ENCODE measurements at regions not wholly inside any gene's neighbourhood (a gene's known extent, or its start where the extent isn't known, plus 50 kb on each side); places are given as distances from the start of the nearest gene placed in this dataset.
A peak's percentile ranks its signal among the peaks of the same experiment; 100 is the strongest.

DNA sequence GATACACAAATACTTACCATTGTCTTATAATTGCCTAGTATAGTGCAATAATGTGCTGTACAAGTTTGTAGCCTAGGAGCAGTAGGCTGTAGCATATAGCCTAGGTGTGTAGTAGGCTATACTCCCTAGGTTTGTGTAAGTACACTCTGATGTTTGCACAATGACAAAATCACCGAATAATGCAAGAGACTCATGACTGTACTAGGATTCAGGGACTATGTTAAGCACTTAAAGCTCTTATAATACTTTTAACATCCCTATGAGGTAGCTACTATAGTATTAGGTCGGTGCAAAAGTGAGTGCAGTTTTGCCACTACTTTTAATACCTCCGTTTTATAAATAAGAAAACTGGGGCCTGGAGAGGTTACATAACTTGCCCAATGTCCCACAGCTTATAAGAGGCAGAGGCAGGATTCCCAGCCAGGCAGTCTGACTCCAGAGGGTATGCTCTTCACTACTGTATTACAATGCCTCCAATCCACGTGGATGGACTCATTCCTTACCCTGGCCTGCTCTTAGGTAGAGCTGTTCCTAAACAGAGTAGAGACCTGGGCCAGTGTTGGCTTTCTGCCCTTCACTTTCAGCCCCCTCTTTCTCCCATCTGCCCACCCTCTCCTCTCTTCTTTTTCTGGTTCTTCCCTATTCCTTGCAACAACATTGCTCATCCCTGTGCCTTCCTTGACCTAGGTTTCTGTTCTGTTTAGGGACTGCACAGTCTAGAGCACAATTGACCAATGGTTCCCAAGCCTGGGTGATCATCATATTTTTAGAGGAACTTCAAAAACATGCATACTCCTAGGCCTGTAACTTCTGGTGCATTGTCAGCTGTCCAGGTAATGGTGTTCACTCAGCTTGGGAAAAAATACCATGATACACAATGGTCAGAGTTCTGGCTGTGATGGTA lies 114.0 kb downstream of the CARTPT start:
- TF ChIP-seq CTCF (IDR thresholded peaks at IDR 0.05; ENCODE audit: low read length, missing control alignments): no peak
- DNase-seq (ENCODE audit: low read depth): no peak
- H3K4me3 ChIP-seq (replicated peaks; ENCODE audit: low read depth, low read length): no peak overlapping the region

GRCh38 chr5:71834601-71835000 lies 115.5 kb downstream of the CARTPT start:
- TF ChIP-seq CTCF (IDR thresholded peaks at IDR 0.05; ENCODE audit: low read length, missing control alignments): no peak
- no peak for DNase-seq (ENCODE audit: low read depth)
- H3K4me3 ChIP-seq (replicated peaks; ENCODE audit: low read depth, low read length): no peak overlapping the region

DNA sequence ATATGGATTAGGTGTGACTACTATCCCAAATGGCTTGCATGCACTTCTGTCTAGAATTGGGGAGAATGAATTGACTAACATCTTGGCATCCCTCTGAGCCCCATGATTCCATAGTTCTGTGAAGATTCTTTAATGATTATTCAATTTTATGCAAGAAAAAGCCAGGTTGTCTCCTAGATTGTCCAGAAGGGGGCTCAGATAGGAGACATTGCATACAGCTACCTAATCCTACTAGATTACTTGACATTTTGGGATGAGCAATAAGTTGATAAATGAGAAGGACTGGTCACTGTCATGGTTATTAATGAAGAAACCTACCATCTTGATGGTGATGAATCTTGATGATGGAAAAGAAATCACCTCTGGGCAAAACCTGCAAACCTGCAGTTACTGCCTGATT lies 117.0 kb downstream of the CARTPT start:
- H3K4me3 ChIP-seq (replicated peaks; ENCODE audit: low read depth, low read length): no peak overlapping the region
- DNase-seq (ENCODE audit: low read depth): peak; percentile 34
- peak; percentile 45 for TF ChIP-seq CTCF (IDR thresholded peaks at IDR 0.05; ENCODE audit: low read length, missing control alignments)

DNA sequence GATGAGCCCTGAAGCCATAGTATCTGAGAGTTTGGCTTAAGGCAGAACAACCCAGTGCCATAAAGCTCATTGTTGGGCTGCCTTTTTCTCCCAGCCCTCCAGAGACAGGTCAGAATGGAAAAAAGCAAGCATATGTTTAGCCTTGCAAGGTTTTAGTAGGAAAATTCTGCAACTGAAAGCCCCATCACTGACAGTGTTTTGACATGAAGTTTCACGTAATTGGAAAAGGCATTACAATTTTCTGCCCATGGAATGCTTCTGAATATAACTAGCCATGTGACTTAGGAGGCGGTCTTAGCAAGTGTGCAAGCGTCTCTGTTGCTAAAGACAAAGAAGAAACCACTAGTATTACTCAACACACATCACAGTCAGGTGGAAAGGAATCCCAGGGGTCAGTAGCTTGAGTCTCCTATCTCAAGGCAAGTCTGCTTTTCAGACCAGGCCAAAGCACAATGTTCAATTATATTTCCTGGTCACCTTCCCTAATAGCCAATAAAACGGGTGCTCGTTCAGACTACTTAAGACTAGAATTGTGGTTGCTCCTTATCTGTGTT lies 117.6 kb downstream of the CARTPT start:
- TF ChIP-seq CTCF (IDR thresholded peaks at IDR 0.05; ENCODE audit: low read length, missing control alignments): no peak
- DNase-seq (ENCODE audit: low read depth): peak; percentile 23
- H3K4me3 ChIP-seq (replicated peaks; ENCODE audit: low read depth, low read length): no peak overlapping the region

DNA sequence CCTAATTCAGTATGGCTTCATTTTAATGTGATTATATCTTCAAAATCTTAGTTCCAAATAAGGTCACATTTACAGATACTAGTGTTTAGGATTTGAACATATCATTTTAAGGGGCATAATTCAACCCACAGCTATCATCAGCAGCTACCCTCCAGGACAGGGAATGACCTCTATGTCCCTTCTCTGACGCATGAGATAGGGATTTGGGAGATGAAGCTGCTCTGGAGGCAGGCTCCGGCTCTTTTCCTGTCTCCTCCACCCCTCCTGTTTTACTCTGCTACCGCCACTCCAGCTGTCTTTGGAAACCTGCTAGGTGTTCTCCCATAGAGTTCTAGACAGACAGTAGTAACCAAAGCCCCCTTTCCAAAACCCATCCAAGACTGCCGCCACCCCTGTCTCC lies 119.2 kb downstream of the CARTPT start:
- H3K4me3 ChIP-seq (replicated peaks; ENCODE audit: low read depth, low read length): no peak overlapping the region
- no peak for DNase-seq (ENCODE audit: low read depth)
- TF ChIP-seq CTCF (IDR thresholded peaks at IDR 0.05; ENCODE audit: low read length, missing control alignments): no peak

DNA sequence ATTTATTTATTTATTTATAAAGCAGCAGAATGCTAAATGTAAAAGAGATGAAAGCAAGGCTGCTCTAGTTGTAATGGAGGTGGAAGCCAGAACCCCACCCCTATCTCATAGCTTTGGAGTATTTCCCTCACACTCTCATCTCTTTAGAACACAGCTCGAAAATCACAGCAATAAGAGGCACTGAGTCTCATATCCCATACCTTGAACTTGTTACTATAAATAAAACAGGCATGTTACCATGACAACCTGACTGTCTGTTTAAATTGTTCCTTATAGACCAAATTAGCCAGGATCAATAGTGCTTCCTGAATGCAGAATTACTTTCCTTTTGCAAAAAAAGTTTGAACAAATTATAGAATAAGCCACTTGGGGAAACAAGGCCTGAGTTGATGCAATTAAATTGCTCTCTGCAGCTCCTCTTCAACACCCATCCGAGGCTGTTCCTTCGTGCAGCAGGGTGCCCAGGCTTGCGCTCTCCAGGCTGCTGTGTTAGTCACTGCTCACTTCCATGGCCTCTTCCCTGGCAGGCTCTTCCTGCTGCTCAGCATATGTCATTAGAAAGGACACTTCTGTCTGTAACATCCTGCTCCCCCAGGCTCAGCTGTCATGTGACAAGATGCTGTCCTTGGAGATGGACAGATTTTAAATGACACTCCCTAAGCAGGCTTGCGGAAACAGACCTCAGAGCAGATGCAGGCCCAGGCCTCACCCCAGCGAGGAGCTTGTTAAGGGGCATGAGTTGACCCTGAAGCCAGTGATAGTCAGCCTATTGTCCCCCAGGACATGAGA lies 120.2 kb downstream of the CARTPT start:
- no peak overlapping the region for H3K4me3 ChIP-seq (replicated peaks; ENCODE audit: low read depth, low read length)
- no peak for TF ChIP-seq CTCF (IDR thresholded peaks at IDR 0.05; ENCODE audit: low read length, missing control alignments)
- no peak for DNase-seq (ENCODE audit: low read depth)
